Stimulated activated CD4-positive, alpha-beta T cell treated with anti-CD3 and anti-CD28 coated beads, Interleukin-1b, Interleukin-23, amount 100 ng/mL, for 24 hours (primary cell): ENCODE measurements at regions not wholly inside any gene's neighbourhood (a gene's known extent, or its start where the extent isn't known, plus 50 kb on each side); places are given as distances from the start of the nearest gene placed in this dataset.

Experiments used
- DNase-seq, 4 experiments: peaks; one replicate each; pipeline ENCODE4 v3.0.0-alpha.2; 2020; ENCODE audit warnings: low read depth in 4 of 4, low spot score in 1 of 4

DNA sequence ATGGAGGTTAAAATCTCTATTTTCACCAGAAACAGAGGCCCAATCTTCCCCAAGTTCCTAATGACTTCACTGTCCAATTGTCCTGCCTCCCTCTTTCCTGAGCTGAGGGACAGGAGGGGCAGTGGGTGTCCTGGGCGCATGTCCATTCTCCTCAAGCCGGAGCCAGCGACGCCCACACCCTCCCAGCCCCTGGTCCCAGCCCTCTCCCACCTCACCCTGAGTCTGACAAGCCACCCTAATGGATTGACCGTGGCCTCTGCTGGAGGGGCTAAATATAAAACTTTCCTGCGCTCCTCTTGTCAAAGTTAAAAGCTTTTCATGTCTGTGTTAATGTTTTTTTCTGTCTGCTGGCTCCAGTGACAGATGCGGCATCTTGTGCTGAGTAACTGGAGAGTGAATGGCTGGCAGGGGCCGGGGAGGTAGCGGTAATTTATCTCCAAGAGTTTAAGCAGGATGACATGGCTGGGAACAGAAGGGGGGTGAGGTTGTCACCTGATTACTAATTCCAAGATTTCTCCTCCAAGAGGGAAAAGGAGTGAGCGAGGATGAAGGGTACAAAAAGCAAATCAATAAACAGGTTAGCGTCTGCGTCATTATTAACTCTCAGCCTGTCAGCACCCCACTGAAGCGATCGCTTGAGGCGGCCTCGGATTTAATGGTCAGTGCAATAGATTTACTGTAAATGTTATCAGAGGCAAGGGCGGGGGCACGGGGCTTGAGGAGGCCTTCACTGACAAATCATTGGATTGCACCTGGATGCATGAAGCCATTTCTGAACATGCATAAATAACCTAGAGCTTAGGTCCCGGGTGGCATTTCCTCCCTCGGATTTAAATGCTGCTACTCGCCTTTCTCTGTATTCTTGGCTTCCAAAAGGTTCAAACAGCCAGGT, 118.1 kb upstream of the MAFB start:
- no peak for DNase-seq

DNA sequence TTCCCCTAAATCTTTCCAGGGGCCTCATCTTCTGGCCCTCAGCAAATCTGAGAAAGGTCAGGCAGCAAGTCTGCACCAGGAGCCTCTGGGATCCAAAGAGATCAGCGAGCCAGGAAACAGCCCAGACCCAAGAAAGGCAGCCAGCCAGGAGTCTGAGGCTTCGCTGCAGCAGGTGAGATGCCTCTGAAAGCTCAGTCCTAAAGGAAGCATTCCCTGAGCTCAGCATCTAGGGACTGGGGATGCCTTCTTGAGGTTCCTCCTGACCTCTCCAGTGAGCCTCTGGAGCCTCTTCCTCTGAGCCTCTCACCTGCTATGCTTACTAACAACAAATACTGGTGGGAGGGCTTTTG, 118.8 kb upstream of the MAFB start:
- DNase-seq: no peak

DNA sequence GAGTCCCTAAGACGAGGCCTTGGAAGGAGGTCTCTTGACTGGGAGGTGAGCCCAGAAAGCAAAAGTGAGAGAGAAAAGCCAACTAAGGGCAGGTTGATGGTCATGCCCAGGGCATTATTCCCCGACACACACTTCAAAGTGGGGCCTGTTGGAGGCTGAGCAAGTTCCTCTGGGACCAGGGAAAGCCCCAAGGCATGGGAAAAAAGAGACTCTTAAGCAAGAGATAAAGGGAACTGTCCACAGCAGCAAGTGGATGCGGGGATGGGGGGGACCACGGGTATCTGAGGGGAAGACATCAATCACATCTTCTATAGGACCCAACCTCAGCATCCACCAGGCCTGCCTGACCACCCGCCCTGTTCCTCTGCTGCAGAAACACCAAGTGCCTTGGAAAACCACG, 119.9 kb upstream of the MAFB start:
- no peak for DNase-seq

DNA sequence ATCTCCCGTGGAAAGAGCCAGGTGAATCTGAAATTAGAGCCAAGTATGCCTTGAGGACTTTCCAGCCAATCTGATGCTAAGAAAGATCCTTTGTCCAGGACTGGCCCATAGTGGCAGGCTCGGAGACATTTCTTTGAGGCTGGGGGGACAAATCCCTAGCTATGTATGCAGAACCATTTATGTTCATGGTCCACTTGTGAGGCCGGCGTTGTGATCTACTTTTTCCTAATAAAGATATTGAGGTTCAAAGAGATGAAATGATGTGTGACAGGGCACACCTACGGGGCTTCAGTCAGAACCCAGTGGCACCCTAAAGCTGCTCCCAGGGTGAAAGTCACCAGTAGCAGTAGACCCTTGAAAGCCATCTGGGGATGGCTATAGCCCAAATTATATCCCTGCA, 120.3 kb upstream of the MAFB start:
- no peak for DNase-seq

DNA sequence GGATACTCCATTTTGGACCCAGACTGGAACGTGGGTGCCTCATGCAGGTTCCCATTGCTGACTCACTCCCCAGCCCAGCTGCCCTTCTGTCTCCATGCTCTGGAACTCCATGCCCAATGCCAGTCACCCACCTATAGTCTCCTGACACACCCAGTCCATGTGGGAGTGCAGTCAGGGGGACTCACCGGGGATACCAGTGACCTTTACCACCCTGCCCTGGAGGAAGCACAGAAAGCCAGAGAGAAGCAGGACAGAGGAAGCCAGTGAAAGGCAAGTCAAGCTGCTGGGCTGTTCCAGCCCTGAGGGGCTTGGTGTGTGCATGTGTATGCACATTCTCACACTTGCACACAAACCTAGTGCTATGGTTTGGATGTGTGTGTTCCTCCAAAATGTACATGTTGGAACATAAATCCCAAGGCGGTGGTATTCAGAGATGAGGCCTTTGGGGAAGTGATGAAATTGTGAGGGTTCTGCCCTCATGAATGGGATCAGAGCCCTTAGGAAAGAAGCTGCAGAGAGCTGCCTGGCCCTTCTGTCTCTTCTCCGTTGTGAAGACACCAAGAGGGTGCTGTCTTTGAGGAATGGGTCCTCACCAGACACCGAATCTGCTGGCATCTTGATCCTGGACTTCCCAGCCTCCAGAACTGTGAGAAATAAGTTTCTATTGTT, 121.4 kb upstream of the MAFB start:
- DNase-seq: no peak

DNA sequence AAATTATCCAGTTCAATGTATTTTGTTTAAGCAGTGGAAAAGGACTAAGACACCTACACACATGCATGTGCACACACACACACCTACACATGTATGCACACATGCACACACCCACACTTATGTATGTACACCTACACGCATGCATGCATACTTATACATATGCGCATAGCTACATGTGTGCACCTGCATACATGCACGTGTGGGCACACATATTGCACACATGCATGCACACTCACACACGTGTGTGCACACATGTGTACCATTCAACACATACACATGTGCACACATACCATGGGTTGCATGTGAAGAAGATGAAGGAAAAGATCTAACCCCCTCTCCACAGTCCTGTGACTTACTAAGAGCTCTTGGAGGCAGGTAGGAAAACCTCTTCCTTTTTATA, 122.0 kb upstream of the MAFB start:
- no peak for DNase-seq

DNA sequence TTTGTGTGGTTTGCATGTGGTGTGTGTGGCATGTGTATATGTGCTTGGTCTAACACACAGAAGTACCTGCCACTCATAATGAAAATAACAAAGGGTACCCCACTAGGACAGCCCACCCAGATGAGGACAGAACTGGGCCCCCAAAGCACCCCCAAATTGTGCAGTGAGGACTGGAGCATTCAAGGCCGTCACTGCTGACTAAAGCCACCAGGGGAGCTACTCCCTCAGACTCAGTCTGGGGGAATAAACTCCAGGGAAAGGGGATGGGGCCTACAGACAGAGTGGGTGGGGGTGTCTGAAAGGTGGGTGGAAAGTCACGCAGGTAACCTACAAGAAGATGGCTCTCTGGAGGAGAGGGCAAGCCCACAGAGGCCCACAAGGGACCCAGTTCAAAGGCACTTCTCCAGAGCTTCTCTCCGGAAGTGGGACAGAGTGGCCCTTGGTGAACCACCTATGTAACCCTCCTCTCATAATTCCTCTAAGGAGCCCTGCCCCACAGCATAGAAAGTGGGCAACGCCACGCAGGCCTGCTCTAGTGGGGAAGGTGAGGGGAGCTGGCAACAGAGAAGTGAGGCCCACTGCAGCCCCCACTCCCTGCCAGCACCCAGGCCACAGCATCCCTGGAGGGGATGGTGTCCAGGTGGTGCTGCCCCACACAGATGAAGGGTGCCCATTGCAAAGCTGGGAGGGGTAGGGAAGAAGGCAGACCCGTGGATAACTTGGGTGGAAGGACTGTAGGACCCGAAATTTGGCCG, 122.8 kb upstream of the MAFB start:
- no peak for DNase-seq

DNA sequence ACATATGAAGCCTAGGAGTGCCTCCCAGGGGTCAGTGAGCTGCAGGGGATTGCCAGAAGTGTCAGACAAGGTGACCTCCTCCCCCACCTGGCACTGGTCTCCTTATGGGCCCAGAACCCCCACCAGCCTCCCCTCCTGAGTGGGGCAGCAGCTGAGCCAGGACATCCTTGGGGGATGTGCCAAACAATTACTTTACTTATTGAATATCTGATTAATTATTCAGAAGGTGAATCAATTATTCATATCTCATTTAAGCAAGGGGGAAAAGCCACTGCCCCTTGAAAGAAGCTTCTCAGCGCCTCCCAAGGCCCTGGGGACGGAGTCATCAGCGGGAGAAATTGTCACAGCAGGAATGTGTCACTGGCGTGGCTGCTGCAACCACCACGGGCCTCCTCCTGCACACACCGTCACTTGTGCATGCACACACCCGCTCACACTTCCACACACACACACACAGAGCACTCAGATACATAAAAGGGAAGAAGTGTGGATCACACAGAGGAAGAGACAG, 123.4 kb upstream of the MAFB start:
- DNase-seq: no peak

DNA sequence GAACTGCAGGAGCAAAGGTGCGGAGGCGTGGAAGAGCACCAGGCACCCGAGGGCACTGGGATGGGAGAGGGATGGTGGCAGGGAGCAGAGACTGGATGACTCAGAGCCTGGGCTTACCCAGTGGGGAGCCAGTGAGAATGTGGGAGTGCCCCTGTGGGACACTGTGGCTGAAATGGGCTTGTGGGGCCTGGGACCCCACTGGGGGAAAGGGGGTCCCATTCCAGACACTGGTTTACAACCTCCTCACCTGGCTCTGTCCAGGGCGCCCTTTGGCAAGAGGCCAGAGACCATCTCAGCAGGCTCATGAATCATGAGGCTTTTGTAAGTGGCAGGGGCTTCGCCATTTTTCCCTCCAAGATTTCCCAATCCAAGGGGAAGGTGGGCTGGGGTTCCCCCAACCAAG, 124.0 kb upstream of the MAFB start:
- DNase-seq: no peak

DNA sequence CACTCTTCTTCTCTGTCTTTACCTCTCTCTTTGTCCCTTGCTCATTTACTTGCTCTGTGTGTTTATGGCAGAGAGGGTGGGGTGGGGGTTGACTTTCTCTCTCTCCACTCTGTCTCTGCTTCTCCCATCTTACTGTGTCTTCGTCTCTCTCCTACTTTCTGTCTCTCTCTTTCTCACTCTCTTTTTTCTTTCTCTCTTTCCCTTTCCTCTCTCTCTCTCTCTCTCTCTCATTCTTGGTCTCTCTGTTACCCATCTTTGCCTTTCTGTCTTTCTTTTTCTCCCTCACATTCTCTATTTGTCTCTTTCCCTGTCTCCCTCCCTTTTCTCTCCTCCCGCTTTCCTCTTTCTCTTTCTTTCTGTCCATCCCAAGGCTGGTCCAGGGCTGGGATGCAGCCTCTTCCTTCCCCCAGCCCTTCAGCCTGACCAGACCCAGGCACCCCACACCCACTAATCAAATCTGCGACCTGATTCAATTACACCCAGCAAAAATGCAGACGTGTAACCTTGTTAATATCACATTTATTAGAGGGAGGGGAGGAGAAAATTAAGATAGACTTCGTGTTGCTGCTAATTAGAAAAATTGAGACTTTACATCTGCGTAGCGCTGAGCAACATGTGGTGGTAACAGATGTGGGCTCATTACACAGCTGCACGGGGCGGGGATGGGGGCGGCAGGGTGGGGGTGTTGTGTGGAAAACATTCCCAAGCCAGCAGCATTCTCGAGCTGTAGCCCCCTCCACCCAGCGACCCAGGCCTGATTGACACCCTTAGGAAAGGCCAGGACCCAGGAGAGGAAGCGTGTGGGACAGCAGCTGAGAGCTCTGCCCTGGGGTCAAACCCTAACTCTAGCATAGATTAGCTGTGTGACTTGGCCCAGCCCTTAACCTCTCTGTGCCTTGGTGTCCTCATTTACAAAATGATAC, 124.9 kb upstream of the MAFB start:
- DNase-seq: no peak

DNA sequence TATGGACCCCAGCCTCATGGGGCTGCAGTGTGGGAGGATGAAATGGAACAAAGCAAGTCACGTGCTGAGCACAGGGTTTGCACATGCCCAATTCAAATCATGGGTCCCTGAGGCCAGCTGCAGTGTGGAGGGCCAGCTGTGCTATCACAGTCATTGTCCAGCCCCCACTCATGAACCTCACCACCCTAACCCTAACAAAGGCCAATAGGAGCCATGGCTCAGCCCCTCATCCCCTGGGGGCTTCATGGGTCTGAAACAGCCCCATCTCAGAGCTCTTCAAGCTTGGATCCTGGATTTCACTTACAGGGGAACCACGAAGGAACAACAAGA, 125.6 kb upstream of the MAFB start:
- DNase-seq: no peak

DNA sequence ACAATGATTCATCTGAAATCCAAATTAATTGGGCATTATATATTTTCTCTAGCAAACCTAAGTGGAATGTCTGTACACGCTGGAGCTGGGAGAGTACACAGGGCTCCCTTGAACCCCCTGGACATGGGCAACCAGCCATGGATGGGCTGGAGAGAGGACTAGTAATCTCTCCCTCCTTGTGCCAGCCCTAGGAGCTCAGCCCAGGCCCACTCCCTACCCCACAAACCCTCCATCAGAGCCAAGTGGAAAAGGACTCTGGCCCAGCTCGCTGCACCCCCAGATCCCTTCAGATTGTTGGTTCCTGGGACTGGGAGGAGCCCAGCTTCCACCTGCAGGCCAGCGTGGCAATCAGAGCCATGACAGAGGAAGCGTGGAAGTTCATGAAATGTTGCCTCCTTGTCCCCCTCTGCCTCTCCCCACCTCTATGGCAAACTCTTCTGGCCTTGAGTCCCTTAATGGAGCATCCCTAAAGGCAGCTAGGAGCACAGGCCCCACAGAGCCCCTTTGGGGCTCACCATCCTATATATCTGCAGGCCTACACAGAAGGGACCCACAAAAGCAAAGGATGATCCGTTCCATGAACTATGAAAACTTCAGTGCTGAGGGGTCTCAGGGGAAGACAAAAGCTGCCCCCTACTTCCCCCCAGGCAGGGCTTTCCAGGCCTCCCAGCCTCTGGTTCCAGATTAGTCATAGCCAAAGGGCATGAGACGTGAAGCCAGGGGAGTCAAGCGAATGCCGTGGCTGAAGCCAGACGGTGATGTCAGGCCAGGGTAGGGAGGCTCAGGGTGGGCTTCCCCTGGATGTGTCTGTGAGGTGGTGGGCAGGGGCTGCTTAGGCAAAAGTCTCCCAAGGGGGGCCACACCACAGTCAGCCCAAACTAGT, 126.4 kb upstream of the MAFB start:
- DNase-seq: no peak

DNA sequence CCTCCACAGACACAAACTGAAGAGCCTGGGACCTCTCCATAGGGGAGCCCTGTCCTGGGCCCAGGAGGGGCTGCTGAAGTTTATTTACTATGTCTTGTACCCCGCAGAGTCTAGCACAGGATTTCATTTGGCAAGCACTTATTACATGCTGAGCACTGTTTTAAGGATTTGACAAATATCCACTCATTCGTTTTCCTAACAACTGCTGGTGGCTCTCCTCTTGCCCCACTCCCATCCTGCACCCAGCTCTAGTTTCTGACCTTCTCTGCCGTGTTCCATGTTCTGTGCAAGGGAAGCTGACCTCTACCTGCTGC, 127.0 kb upstream of the MAFB start:
- DNase-seq: no peak

DNA sequence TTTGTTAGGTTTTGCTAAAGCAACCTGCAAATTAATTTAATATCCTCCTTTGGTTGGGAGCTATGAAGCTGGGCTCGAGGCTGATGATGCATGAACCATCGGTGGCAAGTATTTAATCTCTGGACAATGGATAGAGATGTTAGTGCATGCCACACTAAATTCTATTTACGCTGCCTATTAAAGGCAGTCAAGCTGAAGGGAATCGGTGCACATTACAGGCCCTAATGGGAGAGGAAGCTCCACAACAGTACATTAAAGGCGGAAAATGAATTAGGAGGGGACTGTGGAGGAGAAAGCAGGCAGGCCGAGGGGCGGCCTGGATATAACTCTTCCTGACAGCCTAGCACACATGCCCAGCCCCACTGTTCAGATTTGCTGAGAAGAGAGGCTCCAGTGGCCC, 132.4 kb upstream of the MAFB start:
- DNase-seq: no peak

DNA sequence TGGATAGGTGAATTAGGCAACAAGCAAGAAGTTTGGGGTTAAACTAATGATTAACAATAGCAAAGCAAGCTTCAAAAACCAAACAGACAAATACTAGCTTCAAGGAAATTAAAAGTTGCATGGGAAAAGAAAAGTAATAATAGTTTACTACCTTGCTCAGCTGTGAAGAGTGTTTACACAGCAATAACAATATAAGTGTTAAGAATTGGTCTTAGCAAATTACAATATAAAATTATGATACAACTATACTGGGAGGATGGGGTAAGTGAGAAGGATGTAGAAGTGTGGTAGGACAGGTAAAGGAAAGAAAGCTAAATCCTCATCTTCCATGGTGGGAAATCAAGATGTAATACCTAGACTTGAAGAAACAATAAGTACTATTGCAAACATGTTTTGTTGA, 137.7 kb upstream of the MAFB start:
- DNase-seq: no peak

DNA sequence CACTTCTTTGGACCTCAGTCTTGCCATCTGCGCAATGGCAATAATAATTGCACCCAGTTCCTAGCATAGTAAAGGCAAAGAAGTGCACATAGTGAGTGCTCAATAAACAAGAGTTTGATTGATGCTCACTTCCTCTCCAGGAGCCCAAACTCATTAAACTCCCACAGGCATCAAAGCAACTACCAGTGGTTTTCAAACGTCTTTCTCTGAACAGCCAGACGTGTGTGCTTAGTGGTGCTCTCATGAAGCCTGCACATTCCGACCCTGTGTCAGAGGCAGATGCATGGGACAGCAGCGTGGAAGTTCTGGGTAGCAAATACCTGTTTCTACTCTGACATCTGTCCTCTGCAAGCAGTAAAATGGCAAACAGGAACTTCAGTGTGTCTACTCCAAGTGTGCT, 146.3 kb upstream of the MAFB start:
- DNase-seq: no peak

DNA sequence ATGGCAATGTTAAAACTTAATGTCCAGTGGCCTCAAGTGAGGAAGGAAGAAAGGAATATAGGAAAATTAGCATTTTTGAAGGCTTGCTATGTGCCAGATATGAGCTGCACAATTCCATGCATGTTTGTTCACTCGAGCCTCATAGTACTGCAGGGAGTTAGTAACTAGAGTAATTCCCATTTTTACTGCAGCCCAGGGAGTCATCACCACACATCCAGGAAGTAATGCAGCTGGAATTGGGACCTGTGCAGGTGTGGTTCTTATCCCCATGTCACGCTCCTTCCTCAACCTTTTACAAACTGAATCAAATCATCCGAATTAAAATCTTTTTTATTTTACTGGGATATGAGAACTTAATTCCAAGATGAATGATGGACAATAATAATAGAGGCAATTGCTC, 149.5 kb upstream of the MAFB start:
- no peak for DNase-seq

DNA sequence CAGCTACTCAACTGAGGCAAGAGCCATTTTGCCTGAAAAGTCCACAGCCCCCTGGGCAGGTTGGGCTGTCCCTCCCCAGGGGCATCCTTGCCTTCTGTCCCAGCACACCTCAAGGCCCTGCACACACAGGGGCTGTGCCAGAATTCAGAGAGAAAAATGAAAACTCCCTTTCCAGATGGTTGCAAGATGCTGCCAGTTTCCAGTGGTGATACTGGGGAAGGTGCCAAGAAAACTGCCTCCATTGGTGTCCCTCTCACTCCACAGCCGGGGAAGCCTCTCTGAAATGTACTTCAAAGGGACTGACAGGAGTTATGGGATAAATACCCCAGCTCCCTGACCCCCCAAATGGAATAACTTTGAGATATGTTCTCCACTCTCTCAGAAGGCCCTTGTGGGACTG, 154.2 kb upstream of the MAFB start:
- no peak for DNase-seq

DNA sequence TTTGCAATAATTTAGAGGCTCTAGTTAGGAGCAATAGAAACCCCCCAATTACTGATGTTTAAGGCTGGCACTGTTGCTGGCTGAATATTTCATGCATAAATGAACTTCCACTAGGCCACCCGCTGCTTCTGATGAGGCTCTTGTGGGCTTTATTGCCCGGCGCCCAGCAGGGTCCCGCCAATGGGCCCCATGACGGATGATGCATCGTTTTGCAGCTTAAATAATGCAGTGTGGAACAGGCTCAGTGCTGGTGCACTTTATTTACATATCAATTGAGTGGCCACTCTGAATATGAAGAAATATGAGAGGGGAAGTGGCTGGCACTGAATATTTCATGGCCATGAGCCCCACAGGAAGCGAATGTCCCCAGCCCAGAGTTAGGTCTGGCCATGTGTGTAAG, 155.3 kb upstream of the MAFB start:
- no peak for DNase-seq

DNA sequence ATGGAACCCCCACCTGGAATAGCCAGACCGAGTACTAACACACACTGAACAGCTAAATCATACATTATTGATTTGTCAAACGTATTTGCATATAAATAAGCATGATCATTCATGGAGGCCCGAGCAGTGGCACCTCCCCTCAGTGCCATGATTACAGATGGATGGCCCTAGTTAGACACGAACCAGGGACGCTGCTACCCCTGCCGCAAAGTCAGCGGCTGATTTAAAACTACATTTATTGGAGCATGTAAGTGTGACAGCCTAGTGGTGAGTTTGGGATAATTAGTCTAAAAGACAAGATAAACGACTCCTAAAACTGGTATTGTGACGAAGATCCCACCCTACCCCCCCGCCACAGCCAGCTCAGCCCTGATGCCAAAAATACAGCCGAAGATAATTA, 159.1 kb upstream of the MAFB start:
- no peak for DNase-seq
